Activated gamma-delta T cell treated with anti-CD3 and anti-CD28 coated beads, Interleukin-2, amount 50 U/mL, for 16 hours (primary cell): ENCODE measurements at regions not wholly inside any gene's neighbourhood (a gene's known extent, or its start where the extent isn't known, plus 50 kb on each side); places are given as distances from the start of the nearest gene placed in this dataset.
A peak's percentile ranks its signal among the peaks of the same experiment; 100 is the strongest.

ENCODE experiments used
- DNase-seq: peaks from one replicate; pipeline ENCODE4 v3.0.0-alpha.2; 2020; ENCODE audit warnings: low read depth

DNA sequence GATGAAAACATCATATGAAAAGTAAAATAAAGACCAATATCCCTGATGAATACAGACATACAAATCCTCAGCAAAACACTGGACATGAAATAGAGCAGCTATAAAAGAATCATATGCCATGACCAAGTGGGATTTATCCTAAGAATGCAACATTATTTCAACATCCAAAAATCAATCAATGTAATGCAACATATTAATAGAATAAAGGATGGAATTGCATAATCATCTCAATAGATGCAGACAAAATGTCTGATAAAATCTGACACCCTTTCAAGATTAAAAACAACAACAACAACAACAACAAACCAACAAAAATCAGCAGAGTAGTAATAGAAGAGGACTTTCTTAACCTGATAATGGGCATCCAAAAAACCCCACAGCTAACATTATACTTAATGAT lies 63.8 kb upstream of the IL1R1 start:
- DNase-seq: no peak

DNA sequence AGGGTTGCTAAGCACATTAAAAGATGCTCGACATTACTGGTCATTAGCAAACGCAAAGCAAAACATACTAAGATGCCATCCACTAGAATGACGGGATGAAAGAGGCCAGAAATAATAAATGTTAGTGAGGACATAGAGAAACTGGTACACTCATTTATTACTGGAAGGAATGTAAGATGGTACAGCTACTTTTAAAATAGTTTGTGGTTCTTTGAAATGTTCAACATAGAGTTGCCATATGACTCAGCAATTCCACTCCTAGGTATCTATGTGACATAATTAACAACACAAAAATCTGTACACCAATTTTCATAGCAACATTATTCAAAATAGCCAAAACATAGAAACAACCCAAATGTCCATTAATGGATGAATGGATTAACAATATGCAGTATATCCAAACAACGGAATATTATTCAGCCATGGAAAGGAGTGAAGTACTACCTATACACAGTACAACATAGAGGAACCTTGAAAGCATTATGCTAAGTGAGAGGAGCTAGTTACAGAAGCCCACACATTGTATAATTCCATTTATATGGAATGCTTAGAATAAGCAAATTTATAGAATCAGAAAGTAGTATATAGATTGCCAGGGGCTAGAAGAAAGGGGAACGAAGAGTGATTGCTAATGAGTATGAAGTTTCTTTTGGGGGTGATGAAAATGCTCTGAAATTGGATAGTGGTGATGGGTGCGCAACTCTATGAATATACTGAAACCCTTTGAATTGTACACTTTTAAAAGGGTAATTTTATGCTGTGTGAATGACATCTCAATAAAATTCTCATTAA lies 61.9 kb upstream of the IL1R1 start:
- DNase-seq: no peak

DNA sequence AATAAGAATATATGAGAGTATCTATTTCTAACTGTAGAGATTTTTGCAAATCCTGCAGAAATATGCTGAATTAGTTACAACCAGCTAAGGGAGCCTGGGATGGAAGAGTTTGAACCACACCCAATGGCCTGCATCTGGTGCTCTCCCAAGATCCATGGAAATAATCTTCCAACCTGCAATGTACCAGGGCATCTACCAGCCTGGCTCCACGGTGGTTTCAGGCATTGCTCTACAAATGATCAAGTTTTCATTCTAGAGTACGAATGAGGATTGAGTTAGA lies 61.4 kb upstream of the IL1R1 start:
- no peak for DNase-seq

- DNase-seq: no peak
Measured at GRCh38 chr2:102081606-102082005, 60.9 kb upstream of the IL1R1 start.

- peak; percentile 24 for DNase-seq
Measured at GRCh38 chr2:102082571-102083392, 59.8 kb upstream of the IL1R1 start.

DNA sequence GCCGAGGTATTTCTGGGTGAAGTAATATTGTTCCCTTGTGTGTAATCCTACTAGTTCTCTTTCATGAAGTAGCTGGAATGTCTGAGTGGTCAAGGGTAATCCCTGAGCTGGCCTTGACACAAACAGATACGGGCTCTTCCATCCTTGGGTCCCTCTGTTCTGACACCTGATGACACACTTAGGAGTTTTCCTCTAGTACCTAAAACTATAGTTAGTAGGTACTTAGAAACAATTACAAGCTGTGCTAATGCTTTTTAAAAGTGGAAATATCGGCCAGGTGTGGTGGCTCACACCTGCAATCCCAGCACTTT lies 59.2 kb upstream of the IL1R1 start:
- DNase-seq: no peak

GRCh38 chr2:102084651-102085050 lies 57.9 kb upstream of the IL1R1 start:
- no peak for DNase-seq

DNA sequence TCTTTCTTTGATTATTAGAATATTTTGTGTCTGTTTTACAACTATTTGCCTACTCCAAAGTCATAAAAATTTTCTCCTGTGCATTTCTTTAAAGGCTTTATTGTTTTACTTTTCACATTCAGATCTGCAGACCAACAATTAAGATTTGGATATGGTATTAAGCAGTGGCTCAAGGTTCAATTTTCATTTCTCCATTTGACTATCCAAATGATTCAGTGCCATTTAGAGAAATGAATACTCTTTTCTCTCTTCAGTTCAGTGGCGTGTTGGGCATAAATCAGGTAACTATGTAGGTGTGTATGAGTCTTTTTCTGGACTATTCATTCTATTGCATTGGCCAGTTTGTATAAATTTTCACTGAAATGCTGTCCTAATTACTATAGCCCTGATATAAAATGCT lies 57.3 kb upstream of the IL1R1 start:
- DNase-seq: no peak

DNA sequence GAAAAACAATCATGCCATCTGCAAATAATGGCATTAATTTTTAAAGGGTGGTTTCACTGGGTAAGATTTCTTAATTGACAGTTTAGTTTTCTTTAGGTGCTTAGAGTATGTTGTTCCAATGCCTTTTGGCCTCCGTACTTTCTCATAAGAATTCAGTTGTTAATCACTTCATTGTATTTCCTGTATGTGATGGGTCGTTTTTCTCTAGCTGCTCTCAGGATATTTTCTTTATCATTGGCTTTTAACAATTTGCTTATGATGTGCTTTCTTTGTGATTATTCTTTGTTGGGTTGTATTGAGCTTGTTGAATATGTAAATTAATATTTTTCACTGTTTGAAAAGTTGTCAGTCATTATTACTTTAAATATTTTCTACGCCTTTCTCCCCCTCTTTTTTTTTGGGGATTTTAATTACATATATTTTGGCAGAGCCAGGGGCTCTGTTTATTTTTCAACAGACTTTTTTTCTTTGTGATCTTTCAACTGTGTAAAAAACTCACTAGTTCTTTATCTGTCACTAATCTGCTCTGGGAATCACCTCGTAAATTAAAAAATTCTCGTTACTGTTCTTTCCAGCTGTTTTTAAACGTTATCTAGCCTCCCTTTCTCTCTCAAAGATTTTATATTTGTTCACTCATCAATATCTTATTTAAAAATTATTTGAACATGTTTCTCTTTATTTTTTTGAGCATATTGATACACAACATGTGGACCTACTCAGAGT lies 56.2 kb upstream of the IL1R1 start:
- DNase-seq: no peak

GRCh38 chr2:102091121-102091520 lies 51.4 kb upstream of the IL1R1 start:
- DNase-seq: no peak

DNA sequence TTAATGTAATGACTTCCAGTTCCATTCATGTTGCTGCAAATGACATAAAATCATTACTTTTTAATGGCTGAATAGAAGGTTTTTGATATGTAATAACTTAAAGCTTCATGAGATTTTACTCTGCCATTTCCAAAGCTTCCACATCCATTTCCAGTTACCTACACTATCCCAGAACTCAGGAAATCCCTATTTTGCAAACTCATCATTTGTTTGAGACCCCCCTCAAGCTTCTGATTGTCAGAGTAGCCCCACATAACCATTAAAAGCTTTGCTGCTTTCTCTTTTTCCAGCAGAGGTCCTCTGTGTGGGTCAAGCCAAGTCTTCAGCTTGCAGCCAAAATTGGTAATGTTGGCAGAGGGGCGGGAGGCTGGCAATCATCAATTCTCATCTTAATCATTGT lies 50.6 kb upstream of the IL1R1 start:
- no peak for DNase-seq

DNA sequence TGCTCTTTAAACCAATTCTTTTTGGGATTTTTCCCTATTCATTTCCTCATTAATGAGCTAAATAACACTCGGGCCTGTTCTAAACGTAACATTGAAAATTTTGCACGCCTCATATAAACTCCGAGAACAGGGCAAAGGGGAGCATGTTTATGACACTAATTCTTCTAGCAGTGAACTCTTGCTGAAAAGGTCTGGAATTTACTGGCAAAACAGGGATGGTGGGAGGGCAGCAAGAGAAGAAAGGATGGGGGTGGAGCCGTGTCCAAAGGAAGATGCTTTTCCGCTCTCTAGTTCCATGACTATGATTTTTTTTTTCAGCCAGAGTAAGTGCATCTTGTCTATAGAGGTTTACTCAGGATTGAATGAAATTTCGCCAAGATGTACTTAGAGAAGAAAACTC lies 50.0 kb upstream of the IL1R1 start:
- DNase-seq: no peak
